GM18861 (cell line): ENCODE measurements at regions not wholly inside any gene's neighbourhood (a gene's known extent, or its start where the extent isn't known, plus 50 kb on each side); places are given as distances from the start of the nearest gene placed in this dataset.

Experiments
- ATAC-seq: cut with Tn5 transposase; IDR thresholded peaks from one replicate; pipeline ENCODE4 v1.9.1; 2021; ENCODE audit not compliant: unreplicated experiment

- no peak for ATAC-seq
Observed at GRCh38 chr17:77306790-77307478, 166.2 kb downstream of the SEC14L1 start.

GRCh38 chr17:77307479-77308198, 166.9 kb downstream of the SEC14L1 start:
- ATAC-seq, result no peak

GRCh38 chr17:77308861-77309726, 168.3 kb downstream of the SEC14L1 start:
- no peak for ATAC-seq

- ATAC-seq, result no peak
Observed at GRCh38 chr17:77310336-77310735, 169.6 kb downstream of the SEC14L1 start.

- ATAC-seq, result no peak
Observed at GRCh38 chr17:77311371-77311981, 170.7 kb downstream of the SEC14L1 start.

GRCh38 chr17:77312061-77312701, 171.4 kb downstream of the SEC14L1 start:
- ATAC-seq, result no peak

- ATAC-seq, result no peak
Observed at GRCh38 chr17:77312786-77313599, 172.2 kb downstream of the SEC14L1 start.

GRCh38 chr17:77313831-77314230, 173.1 kb downstream of the SEC14L1 start:
- ATAC-seq, result no peak

- ATAC-seq, result no peak
Observed at GRCh38 chr17:77314601-77315000, 173.8 kb downstream of the SEC14L1 start.

GRCh38 chr17:77315010-77315409, 174.2 kb downstream of the SEC14L1 start:
- no peak for ATAC-seq

GRCh38 chr17:77315551-77316190, 174.9 kb downstream of the SEC14L1 start:
- no peak for ATAC-seq

GRCh38 chr17:77316191-77316641, 175.4 kb downstream of the SEC14L1 start:
- no peak for ATAC-seq

GRCh38 chr17:77316651-77317050, 175.9 kb downstream of the SEC14L1 start:
- ATAC-seq, result no peak

GRCh38 chr17:77317091-77317750, 176.5 kb downstream of the SEC14L1 start:
- ATAC-seq, result no peak

- no peak for ATAC-seq
Observed at GRCh38 chr17:77318021-77318420, 177.3 kb downstream of the SEC14L1 start.

GRCh38 chr17:77318491-77319210, 177.9 kb downstream of the SEC14L1 start:
- no peak for ATAC-seq

GRCh38 chr17:77319211-77320043, 178.7 kb downstream of the SEC14L1 start:
- ATAC-seq, result no peak
